Neuronal stem cell (in vitro differentiated cells): ENCODE measurements at regions not wholly inside any gene's neighbourhood (a gene's known extent, or its start where the extent isn't known, plus 50 kb on each side); places are given as distances from the start of the nearest gene placed in this dataset.

Experiments used
- DNase-seq: peaks from one replicate; pipeline ENCODE4 v3.0.0-alpha.2; 2013; ENCODE audit warnings: low spot score
- H2AFZ ChIP-seq: one replicate; pipeline ENCODE4 v1.6.1; 2013; ENCODE audit warnings: mild to moderate bottlenecking, low read length, inconsistent platforms
- H2AK5ac ChIP-seq: 2 replicates; pipeline ENCODE4 v1.6.1; 2013; ENCODE audit warnings: low read depth, mild to moderate bottlenecking, inconsistent platforms, low read length, moderate library complexity, mixed read lengths
- H2BK120ac ChIP-seq: 2 replicates; pipeline ENCODE4 v1.6.1; 2013; ENCODE audit warnings: low read depth, mild to moderate bottlenecking, inconsistent platforms, low read length, moderate library complexity, mixed read lengths
- H2BK12ac ChIP-seq: one replicate; pipeline ENCODE4 v1.6.1; 2013; ENCODE audit warnings: low read length, inconsistent platforms
- H2BK15ac ChIP-seq: 2 replicates; pipeline ENCODE4 v1.6.1; 2013; ENCODE audit warnings: mild to moderate bottlenecking, low read length, inconsistent platforms, mixed read lengths
- H2BK5ac ChIP-seq: one replicate; pipeline ENCODE4 v1.6.1; 2013; ENCODE audit warnings: inconsistent platforms, mild to moderate bottlenecking, low read length, moderate library complexity
- H3K14ac ChIP-seq: one replicate; pipeline ENCODE4 v1.6.1; 2013; ENCODE audit warnings: low read length, inconsistent platforms
- H3K18ac ChIP-seq: 2 replicates; pipeline ENCODE4 v1.6.1; 2013; ENCODE audit warnings: low read length, inconsistent platforms
- H3K23ac ChIP-seq: 2 replicates; pipeline ENCODE4 v1.6.1; 2013; ENCODE audit warnings: low read depth, mild to moderate bottlenecking, mixed read lengths, low read length, inconsistent platforms; ENCODE audit not compliant: poor library complexity
- H3K27ac ChIP-seq: replicated peaks from 3 replicates; pipeline ENCODE4 v1.5.1; 2013; ENCODE audit warnings: low read length, inconsistent platforms
- H3K27me3 ChIP-seq, 3 experiments: 2 replicates each; pipeline ENCODE4 v1.6.1; 2013; ENCODE audit warnings: low read length in 3 of 3, mild to moderate bottlenecking in 2 of 3, inconsistent platforms in 1 of 3, low read depth in 1 of 3, mixed read lengths in 1 of 3, moderate library complexity in 1 of 3; ENCODE audit not compliant: control insufficient read depth in 3 of 3, insufficient read depth in 3 of 3
- H3K36me3 ChIP-seq, 2 donors: replicated peaks in 1 of 2; 2 replicates each; pipeline ENCODE4 v1.6.1; 2013; ENCODE audit warnings: low read length in 2 of 2; ENCODE audit not compliant: control insufficient read depth in 2 of 2, insufficient read depth in 2 of 2
- H3K4ac ChIP-seq: 2 replicates; pipeline ENCODE4 v1.6.1; 2013; ENCODE audit warnings: inconsistent platforms, mild to moderate bottlenecking, low read length, moderate library complexity
- H3K4me1 ChIP-seq, 2 donors: 1 replicate in 1 of 2; 2 replicates in 1 of 2; pipeline ENCODE4 v1.6.1; 2013; ENCODE audit warnings: low read length in 2 of 2, low read depth in 1 of 2; ENCODE audit not compliant: control insufficient read depth in 2 of 2, insufficient read depth in 1 of 2
- H3K4me2 ChIP-seq: one replicate; pipeline ENCODE4 v1.6.1; 2013; ENCODE audit warnings: mild to moderate bottlenecking, low read length, inconsistent platforms; ENCODE audit not compliant: insufficient read depth, poor library complexity, severe bottlenecking
- H3K4me3 ChIP-seq, 2 donors: 2 replicates each; pipeline ENCODE4 v1.5.1; 2013; ENCODE audit warnings: low read length in 2 of 2, mild to moderate bottlenecking in 2 of 2, inconsistent platforms in 1 of 2, moderate library complexity in 1 of 2
- H3K79me1 ChIP-seq: one replicate; pipeline ENCODE4 v1.6.1; 2013; ENCODE audit warnings: low read depth, mild to moderate bottlenecking, inconsistent platforms, low read length, moderate library complexity
- H3K9ac ChIP-seq: one replicate; pipeline ENCODE4 v1.6.1; 2013; ENCODE audit warnings: mild to moderate bottlenecking, low read depth, low read length, inconsistent platforms; ENCODE audit not compliant: poor library complexity
- H3K9me3 ChIP-seq, 2 donors: replicated peaks in 1 of 2; 2 replicates each; pipeline versions ENCODE3 to v1.6.1; 2013; ENCODE audit warnings: low read length in 2 of 2, mild to moderate bottlenecking in 2 of 2, inconsistent platforms in 1 of 2, low read depth in 1 of 2, mixed read lengths in 1 of 2, moderate library complexity in 1 of 2; ENCODE audit not compliant: control insufficient read depth in 2 of 2, insufficient read depth in 1 of 2
- H4K8ac ChIP-seq: one replicate; pipeline ENCODE4 v1.6.1; 2013; ENCODE audit warnings: low read depth, mild to moderate bottlenecking, inconsistent platforms, low read length, moderate library complexity
- H4K91ac ChIP-seq: one replicate; pipeline ENCODE4 v1.6.1; 2013; ENCODE audit warnings: low read length, low read depth, mild to moderate bottlenecking, inconsistent platforms; ENCODE audit not compliant: poor library complexity
- WGBS, 2 donors: extraction: QIAGEN DNeasy Blood & Tissue Kit; methylation state at CpG; one replicate each; pipeline ENCODE4 v1.1.7; 2013; ENCODE audit warnings: missing lambda C conversion rate in 2 of 2, mixed read lengths in 1 of 2; ENCODE audit not compliant: insufficient read length in 2 of 2, insufficient replicate concordance in 1 of 2; ENCODE audit errors: extremely low coverage in 2 of 2; 5-methylcytosine and 5-hydroxymethylcytosine counted together

DNA sequence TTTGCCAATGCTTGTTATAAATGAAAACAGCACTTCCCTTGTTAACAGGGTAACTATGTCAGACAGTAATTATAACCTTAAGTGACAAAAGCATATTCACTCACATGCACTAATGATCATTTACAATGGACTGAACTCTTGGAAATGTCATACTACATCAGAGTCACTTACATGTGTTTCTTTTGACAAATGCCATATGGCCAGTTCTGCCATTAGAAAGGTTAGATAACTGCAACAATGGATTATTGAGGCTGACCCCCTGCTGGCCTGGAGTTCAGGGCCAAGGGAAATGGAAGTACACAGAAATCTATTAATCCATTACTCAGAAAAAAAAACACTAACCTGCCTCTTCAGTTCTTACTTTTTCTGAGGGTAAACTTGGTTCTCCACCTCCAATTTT is 313.4 kb downstream of the CNTN3 start:
- Histone ChIP-seq H3K9ac (no peak overlapping the region), H2AK5ac (no peak overlapping the region), H3K23ac (no peak overlapping the region), H2BK5ac (no peak overlapping the region), H3K27me3 (no peaks in the 10 kb centered on the region), H3K4me3 (no peak overlapping the region), H4K8ac (no peak overlapping the region), H4K91ac (no peak overlapping the region), H3K18ac (no peak overlapping the region), H3K79me1 (no peaks in the 10 kb centered on the region), H3K36me3 (no peaks in the 10 kb centered on the region), H2BK12ac (no peak overlapping the region), H3K27ac (no peak overlapping the region), H2AFZ (no peak overlapping the region), H3K9me3 (no peaks in the 10 kb centered on the region), H3K4me1 (no peaks in the 10 kb centered on the region), H2BK120ac (no peak overlapping the region), H2BK15ac (no peak overlapping the region), H3K14ac (no peak overlapping the region), H3K4ac (no peak overlapping the region), H3K4me2 (no peak overlapping the region)
- DNase-seq = no peak

DNA sequence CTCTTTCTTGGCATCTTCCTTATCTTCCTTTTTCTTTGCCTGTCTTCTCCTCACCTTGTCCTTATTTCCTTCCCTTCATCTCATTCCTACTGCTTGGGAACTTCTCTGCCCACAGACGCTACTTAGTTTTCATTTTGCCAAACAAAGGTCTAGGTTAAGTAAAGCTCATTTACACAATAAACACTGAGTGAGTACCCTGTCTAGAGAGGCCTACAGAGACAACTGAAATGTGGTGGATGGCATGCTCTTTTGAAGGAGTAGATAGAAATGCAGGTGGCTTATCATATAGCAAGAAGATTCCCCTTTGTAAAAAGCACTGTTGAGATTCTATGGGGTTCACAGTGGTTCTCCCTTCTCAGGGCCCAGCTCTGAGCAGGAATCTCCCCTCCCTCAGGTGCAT is 319.0 kb downstream of the CNTN3 start:
- H3K27me3 ChIP-seq = no peaks in the 10 kb centered on the region

DNA sequence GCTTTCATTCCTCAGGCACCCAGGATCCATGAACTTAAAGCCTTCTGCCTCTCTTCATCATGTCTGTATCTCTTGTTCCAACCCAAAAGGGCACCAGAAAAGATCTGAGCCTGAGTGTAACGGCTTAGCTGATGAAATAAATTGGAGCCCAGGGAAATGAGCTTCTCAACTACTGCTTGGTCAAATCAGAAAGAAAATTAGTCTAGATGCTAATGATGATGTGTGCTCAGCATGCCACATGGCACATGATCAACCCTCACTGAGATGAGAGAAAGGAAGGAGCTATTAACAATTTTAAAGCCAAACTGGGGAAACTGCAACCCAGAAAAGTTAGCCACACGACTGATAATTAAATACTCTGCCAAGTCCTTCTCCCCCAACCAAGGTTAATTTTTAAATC is 325.7 kb downstream of the CNTN3 start:
- Histone ChIP-seq H2BK15ac (no peak overlapping the region), H3K9me3 (no peaks in the 10 kb centered on the region), H4K8ac (no peak overlapping the region), H3K4me3 (no peak overlapping the region), H3K4me1 (no peaks in the 10 kb centered on the region), H2BK120ac (no peak overlapping the region), H2BK5ac (no peak overlapping the region), H3K27ac (no peak overlapping the region), H3K14ac (no peak overlapping the region), H4K91ac (no peak overlapping the region), H3K79me1 (no peaks in the 10 kb centered on the region), H3K27me3 (no peaks in the 10 kb centered on the region), H3K9ac (no peak overlapping the region), H3K4me2 (no peak overlapping the region), H2AK5ac (no peak overlapping the region), H2BK12ac (no peak overlapping the region), H3K36me3 (peaks cover 0 to 1% of the 10 kb centered on the region in 2 donors), H2AFZ (no peak overlapping the region), H3K23ac (no peak overlapping the region), H3K18ac (no peak overlapping the region), H3K4ac (no peak overlapping the region)
- DNase-seq = no peak
- no CpG with 5 or more reads among the region's 2 CpGs for WGBS, 2 donors

More for the DNA sequence above, 319.0 kb downstream of the CNTN3 start:
- no peak for DNase-seq
- H3K9me3 ChIP-seq = no peaks in the 10 kb centered on the region
- H2BK5ac ChIP-seq = no peak overlapping the region
- H3K36me3 ChIP-seq = no peaks in the 10 kb centered on the region
- no peak overlapping the region for H3K4ac ChIP-seq
- H3K4me1 ChIP-seq = no peaks in the 10 kb centered on the region
- no peak overlapping the region for H3K14ac ChIP-seq
- H2BK120ac ChIP-seq = no peak overlapping the region
- no peak overlapping the region for H3K18ac ChIP-seq
- H4K8ac ChIP-seq = no peak overlapping the region
- H3K23ac ChIP-seq = no peak overlapping the region
- no CpG with 5 or more reads among the region's 1 CpG for WGBS, 2 donors
- no peak overlapping the region for H2AFZ ChIP-seq
- no peak overlapping the region for H2BK12ac ChIP-seq
- no peak overlapping the region for H3K4me3 ChIP-seq
- H2AK5ac ChIP-seq = no peak overlapping the region
- no peak overlapping the region for H2BK15ac ChIP-seq
- no peak overlapping the region for H4K91ac ChIP-seq
- no peak overlapping the region for H3K9ac ChIP-seq
- H3K27ac ChIP-seq = no peak overlapping the region
- no peak overlapping the region for H3K4me2 ChIP-seq
- no peaks in the 10 kb centered on the region for H3K79me1 ChIP-seq

DNA sequence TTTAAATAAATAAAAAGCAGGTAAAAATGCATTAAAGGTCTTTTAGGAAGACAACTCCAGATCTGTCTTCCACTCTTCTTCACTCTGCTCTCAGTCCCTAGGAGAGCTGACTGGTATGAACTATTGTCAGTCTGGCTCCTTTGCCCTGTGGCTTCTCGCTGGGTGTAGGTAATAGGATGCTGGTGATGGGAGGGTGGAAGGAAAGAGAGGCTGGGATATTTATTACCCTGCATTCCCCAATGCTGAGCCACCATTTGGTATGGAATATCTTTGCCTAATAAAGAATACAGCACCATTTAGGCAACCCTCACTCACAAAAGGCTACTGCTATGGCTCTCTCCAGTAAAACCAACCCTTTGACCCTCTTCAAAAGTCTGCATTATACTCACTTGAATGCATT is 326.9 kb downstream of the CNTN3 start:
- Histone ChIP-seq H3K4me3 (no peak overlapping the region), H3K18ac (no peak overlapping the region), H3K9ac (no peak overlapping the region), H2AFZ (no peak overlapping the region), H3K27ac (no peak overlapping the region), H4K91ac (no peak overlapping the region), H3K4me2 (no peak overlapping the region), H3K4ac (no peak overlapping the region), H3K14ac (no peak overlapping the region), H2AK5ac (no peak overlapping the region), H2BK12ac (no peak overlapping the region), H3K4me1 (no peaks in the 10 kb centered on the region), H2BK120ac (no peak overlapping the region), H3K23ac (no peak overlapping the region), H4K8ac (no peak overlapping the region), H3K27me3 (no peaks in the 10 kb centered on the region), H3K36me3 (peaks cover 0 to 1% of the 10 kb centered on the region in 2 donors), H3K9me3 (no peaks in the 10 kb centered on the region), H2BK15ac (no peak overlapping the region), H3K79me1 (no peaks in the 10 kb centered on the region), H2BK5ac (no peak overlapping the region)
- DNase-seq = no peak
- WGBS, 2 donors = no CpG with 5 or more reads among the region's 1 CpG
